ENCODE measurements at regions not wholly inside any gene's neighbourhood (a gene's known extent, or its start where the extent isn't known, plus 50 kb on each side); places are given as distances from the start of the nearest gene placed in this dataset.

DNA sequence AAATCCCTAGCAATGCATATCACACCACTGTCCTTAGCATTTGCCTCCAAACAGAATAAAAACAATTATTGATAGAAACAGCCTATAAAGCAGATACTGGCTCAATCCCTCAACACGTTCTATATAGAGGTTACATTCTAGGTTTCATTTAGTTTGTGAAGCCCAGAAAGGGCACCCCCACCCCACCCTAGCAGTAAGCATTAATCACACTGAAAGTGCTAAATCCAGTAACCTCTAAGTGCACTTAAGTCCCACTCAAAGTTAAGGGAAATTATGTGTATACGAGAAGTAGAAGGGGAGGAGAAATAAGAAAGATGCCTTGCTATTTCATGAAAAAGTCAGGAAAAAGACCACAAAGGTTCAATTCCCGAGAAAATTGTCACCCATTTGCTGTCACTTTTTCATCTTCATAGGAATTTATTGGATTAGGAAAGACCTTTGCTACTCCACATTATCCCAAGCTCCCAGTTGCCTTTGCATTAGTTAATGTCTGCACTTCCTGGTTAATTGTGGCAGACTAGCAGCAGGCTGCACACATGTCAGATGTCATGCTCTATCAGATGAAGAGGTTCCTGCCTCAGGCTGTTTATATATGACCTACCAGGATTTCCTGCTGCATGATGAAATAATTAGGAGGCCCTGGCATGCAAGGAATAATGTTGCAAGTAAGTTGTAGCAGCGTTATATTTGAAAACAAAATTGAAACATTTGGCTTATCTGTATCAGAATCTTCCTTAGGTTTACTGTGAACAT is 54.5 kb upstream of the LHX8 start:
- Mint-ChIP-seq H3K36me3 (ENCODE audit: low read depth) (no peaks in the 10 kb centered on the region), H3K4me3 (no peak overlapping the region), H3K9me3 (peaks cover 17% of the 10 kb centered on the region), H3K27ac (no peak overlapping the region), H3K27me3 (ENCODE audit: insufficient read depth) (no peaks in the 10 kb centered on the region), H3K4me1 (ENCODE audit: low read depth) (no peaks in the 10 kb centered on the region)
- DNase-seq: no peak
- TF ChIP-seq, protein P1, sequence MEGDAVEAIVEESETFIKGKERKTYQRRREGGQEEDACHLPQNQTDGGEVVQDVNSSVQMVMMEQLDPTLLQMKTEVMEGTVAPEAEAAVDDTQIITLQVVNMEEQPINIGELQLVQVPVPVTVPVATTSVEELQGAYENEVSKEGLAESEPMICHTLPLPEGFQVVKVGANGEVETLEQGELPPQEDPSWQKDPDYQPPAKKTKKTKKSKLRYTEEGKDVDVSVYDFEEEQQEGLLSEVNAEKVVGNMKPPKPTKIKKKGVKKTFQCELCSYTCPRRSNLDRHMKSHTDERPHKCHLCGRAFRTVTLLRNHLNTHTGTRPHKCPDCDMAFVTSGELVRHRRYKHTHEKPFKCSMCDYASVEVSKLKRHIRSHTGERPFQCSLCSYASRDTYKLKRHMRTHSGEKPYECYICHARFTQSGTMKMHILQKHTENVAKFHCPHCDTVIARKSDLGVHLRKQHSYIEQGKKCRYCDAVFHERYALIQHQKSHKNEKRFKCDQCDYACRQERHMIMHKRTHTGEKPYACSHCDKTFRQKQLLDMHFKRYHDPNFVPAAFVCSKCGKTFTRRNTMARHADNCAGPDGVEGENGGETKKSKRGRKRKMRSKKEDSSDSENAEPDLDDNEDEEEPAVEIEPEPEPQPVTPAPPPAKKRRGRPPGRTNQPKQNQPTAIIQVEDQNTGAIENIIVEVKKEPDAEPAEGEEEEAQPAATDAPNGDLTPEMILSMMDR (IDR thresholded peaks at IDR 0.05): no peak

- no peak overlapping the region for H3K4me3 Mint-ChIP-seq
- DNase-seq: no peak
- no peak overlapping the region for H3K27ac Mint-ChIP-seq
- H3K4me1 Mint-ChIP-seq (ENCODE audit: low read depth): no peaks in the 10 kb centered on the region
- H3K9me3 Mint-ChIP-seq: peaks cover 9% of the 10 kb centered on the region
- H3K27me3 Mint-ChIP-seq (ENCODE audit: insufficient read depth): no peaks in the 10 kb centered on the region
- no peaks in the 10 kb centered on the region for H3K36me3 Mint-ChIP-seq (ENCODE audit: low read depth)
- TF ChIP-seq, protein P1 (IDR thresholded peaks at IDR 0.05): no peak
Measured at GRCh38 chr1:75083223-75083622, 51.0 kb upstream of the LHX8 start.

DNA sequence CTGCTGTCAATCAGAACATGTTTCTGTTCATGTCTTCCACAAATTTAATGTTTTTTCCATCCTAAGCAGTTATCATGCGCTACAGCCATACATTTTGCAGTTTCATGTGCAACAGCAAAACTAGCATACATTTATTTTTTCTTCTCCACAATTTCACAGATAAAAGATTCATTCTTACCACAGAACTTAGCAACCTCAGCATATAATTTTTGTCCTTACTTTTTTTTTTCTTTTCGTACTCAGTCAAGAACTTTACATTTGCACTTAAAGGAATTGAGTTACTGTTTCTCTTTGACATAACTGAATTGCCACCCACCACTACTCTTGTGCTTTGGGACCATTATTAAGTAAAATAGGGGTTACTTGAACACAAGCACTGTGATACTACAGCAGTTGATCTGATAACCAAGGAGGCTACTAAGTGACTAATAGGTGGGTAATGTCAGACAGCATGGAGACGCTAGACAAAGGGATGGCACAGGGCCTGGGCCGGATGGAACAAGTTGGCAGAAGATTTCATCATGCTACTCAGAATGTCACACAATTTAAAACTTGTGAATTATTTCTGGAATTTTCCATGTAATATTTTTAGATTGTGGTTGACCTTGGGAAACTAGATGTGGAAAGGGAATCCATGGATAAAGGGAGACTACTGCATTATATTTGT is 50.2 kb upstream of the LHX8 start:
- DNase-seq: no peak
- Mint-ChIP-seq H3K27ac (no peak overlapping the region), H3K4me3 (no peak overlapping the region), H3K27me3 (ENCODE audit: insufficient read depth) (no peaks in the 10 kb centered on the region), H3K9me3 (peaks cover 9% of the 10 kb centered on the region), H3K36me3 (ENCODE audit: low read depth) (no peaks in the 10 kb centered on the region), H3K4me1 (ENCODE audit: low read depth) (no peaks in the 10 kb centered on the region)
- TF ChIP-seq, protein P1 (IDR thresholded peaks at IDR 0.05): no peak
